Panc1 (cell line): ENCODE measurements at regions not wholly inside any gene's neighbourhood (a gene's known extent, or its start where the extent isn't known, plus 50 kb on each side); places are given as distances from the start of the nearest gene placed in this dataset.

Source experiments
- POLR2AphosphoS5 ChIP-seq: IDR thresholded peaks from 2 replicates; pipeline ENCODE4 v1.6.1; 2012; ENCODE audit warnings: mild to moderate bottlenecking, low read depth, low read length, moderate library complexity
- SIN3A ChIP-seq: IDR thresholded peaks from 2 replicates; pipeline ENCODE4 v1.6.1; 2012; ENCODE audit warnings: low read depth, mild to moderate bottlenecking, low read length, moderate library complexity, borderline replicate concordance; ENCODE audit not compliant: insufficient read depth
- TCF7L2 ChIP-seq: IDR thresholded peaks from 2 replicates; pipeline ENCODE4 v1.6.1; 2011; ENCODE audit warnings: mild to moderate bottlenecking, low read depth, low read length, inconsistent platforms
- TF ChIP-seq, protein P1 (sequence below): fragments of 450-650 bp; IDR thresholded peaks from 2 replicates; pipeline ENCODE4 v1.5.1; 2017; ENCODE audit warnings: mild to moderate bottlenecking
- TF ChIP-seq, protein P2 (sequence below), 2 experiments: IDR thresholded peaks; 2 replicates each; pipeline ENCODE4 v1.6.1; 2011 to 2012; ENCODE audit warnings: low read depth in 2 of 2, control low read depth in 1 of 2, low read length in 1 of 2, mild to moderate bottlenecking in 1 of 2, moderate library complexity in 1 of 2; ENCODE audit not compliant: insufficient read depth in 1 of 2

DNA sequence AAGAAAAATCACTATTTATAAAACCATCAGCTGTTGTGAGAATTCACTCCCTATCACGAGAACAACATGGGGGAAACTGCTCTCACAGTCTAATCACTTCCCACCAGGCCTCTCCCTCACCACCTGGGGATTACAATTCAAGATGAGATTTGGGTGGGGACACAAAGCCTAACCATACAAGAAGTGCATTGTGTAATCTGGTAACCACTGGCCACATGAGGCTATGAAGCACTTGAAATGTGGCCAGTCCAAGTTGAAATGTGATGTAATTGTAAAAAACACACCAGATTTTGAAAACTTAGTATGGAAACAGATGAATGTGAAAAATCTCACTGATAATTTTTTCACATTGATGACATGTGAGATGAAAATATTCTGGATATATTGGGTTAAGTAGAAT is 293.8 kb downstream of the TTLL7 start:
- TF ChIP-seq, protein P1, sequence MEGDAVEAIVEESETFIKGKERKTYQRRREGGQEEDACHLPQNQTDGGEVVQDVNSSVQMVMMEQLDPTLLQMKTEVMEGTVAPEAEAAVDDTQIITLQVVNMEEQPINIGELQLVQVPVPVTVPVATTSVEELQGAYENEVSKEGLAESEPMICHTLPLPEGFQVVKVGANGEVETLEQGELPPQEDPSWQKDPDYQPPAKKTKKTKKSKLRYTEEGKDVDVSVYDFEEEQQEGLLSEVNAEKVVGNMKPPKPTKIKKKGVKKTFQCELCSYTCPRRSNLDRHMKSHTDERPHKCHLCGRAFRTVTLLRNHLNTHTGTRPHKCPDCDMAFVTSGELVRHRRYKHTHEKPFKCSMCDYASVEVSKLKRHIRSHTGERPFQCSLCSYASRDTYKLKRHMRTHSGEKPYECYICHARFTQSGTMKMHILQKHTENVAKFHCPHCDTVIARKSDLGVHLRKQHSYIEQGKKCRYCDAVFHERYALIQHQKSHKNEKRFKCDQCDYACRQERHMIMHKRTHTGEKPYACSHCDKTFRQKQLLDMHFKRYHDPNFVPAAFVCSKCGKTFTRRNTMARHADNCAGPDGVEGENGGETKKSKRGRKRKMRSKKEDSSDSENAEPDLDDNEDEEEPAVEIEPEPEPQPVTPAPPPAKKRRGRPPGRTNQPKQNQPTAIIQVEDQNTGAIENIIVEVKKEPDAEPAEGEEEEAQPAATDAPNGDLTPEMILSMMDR: no peak
- no peak for TF ChIP-seq POLR2AphosphoS5
- no peak for TF ChIP-seq TCF7L2
- TF ChIP-seq SIN3A: no peak
- TF ChIP-seq, protein P2, sequence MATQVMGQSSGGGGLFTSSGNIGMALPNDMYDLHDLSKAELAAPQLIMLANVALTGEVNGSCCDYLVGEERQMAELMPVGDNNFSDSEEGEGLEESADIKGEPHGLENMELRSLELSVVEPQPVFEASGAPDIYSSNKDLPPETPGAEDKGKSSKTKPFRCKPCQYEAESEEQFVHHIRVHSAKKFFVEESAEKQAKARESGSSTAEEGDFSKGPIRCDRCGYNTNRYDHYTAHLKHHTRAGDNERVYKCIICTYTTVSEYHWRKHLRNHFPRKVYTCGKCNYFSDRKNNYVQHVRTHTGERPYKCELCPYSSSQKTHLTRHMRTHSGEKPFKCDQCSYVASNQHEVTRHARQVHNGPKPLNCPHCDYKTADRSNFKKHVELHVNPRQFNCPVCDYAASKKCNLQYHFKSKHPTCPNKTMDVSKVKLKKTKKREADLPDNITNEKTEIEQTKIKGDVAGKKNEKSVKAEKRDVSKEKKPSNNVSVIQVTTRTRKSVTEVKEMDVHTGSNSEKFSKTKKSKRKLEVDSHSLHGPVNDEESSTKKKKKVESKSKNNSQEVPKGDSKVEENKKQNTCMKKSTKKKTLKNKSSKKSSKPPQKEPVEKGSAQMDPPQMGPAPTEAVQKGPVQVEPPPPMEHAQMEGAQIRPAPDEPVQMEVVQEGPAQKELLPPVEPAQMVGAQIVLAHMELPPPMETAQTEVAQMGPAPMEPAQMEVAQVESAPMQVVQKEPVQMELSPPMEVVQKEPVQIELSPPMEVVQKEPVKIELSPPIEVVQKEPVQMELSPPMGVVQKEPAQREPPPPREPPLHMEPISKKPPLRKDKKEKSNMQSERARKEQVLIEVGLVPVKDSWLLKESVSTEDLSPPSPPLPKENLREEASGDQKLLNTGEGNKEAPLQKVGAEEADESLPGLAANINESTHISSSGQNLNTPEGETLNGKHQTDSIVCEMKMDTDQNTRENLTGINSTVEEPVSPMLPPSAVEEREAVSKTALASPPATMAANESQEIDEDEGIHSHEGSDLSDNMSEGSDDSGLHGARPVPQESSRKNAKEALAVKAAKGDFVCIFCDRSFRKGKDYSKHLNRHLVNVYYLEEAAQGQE (IDR thresholded peaks at IDR 0.05; ENCODE audit: insufficient read depth in 1 of 2, low read depth in 2 of 2, low read length in 1 of 2): no peak
